Endothelial cell of umbilical vein (primary cell): ENCODE measurements at regions not wholly inside any gene's neighbourhood (a gene's known extent, or its start where the extent isn't known, plus 50 kb on each side); places are given as distances from the start of the nearest gene placed in this dataset.

ENCODE experiments used
- CTCF ChIP-seq, 2 donors: IDR thresholded peaks; 1 replicate in 1 of 2; 2 replicates in 1 of 2; pipeline ENCODE4 v1.5.1; 2011; ENCODE audit warnings: low read length in 2 of 2, mild to moderate bottlenecking in 2 of 2, moderate library complexity in 2 of 2, control low read depth in 1 of 2, inconsistent platforms in 1 of 2, low read depth in 1 of 2; ENCODE audit not compliant: insufficient read depth in 1 of 2; ENCODE audit errors: extremely low read depth in 1 of 2
- JUN ChIP-seq: IDR thresholded peaks from 2 replicates; pipeline ENCODE4 v1.6.1; 2011; ENCODE audit warnings: borderline replicate concordance, low read depth; ENCODE audit not compliant: insufficient read length, insufficient read depth
- POLR2A ChIP-seq: IDR thresholded peaks from 2 replicates; pipeline ENCODE4 v1.6.1; 2012; ENCODE audit warnings: low read depth, mild to moderate bottlenecking, control low read depth, low read length
- POLR2AphosphoS5 ChIP-seq: IDR thresholded peaks from 2 replicates; pipeline ENCODE4 v1.6.1; 2012; ENCODE audit warnings: low read depth, mild to moderate bottlenecking, control low read depth, low read length, moderate library complexity; ENCODE audit not compliant: insufficient read depth

- no peak for TF ChIP-seq CTCF (IDR thresholded peaks at IDR 0.05; ENCODE audit: extremely low read depth in 1 of 2, insufficient read depth in 1 of 2, low read depth in 1 of 2, low read length in 2 of 2)
- TF ChIP-seq POLR2AphosphoS5, result no peak
- TF ChIP-seq POLR2A, result no peak
- no peak for TF ChIP-seq JUN
Observed at GRCh38 chr10:7503190-7503589, 92.4 kb upstream of the SFMBT2 start.
